ENCODE measurements at regions not wholly inside any gene's neighbourhood (a gene's known extent, or its start where the extent isn't known, plus 50 kb on each side); places are given as distances from the start of the nearest gene placed in this dataset.

DNA sequence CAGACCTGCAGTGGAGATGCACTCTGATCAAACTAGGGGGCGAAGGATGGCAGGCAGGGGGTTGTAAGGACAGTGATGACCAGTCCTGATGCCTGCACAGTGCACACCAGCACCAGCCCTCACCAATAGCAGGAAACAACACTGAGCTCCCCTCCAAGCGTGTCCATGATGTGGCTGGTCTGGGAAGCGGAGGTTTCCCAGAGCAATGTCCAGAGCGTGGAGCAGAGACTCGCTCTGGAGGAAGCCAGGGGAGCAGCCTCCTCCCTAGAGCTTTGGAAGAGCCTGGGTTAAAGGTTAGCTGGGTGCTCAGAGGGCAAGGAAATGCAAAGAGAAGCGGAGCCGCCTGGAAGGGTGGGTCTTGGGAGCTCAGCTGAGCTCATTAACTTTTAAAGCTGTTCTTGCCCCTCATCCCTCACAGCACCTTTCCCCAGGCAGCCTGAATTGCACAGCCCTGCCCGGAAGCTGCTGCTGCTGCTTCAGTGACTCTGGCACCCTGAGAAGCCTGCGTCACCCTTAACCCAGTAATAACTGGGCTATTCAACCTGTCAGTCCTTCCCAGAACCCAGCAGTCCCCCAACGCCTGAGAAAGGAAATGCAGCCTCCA is 162.2 kb upstream of the RAB4A start:
- DNase-seq (ENCODE audit: low read depth in 2 of 2): no peak

DNA sequence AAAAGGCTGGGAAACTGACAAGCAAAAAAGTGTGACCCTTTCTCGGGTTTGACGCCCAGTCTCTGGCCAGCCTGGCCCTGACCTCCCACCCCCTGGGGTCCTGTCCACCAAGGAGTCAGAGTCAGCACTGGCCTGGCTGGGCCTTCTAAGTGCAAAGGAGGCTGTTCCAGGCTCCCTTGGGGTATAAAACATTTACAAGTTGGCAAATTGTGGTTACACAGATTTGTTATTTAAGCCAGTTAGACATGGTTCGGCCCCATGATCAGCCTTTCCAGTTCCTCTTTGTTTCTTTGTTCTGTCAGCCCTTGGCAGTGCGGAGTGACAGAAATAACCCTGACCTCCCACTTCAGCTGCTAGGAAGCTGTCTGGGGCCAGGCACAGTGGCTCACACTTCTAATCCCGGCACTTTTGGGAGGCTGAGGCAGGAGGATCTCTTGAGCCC is 161.6 kb upstream of the RAB4A start:
- DNase-seq (ENCODE audit: low read depth in 2 of 2): no peak

- DNase-seq (ENCODE audit: low read depth in 2 of 2): no peak
These were observed 159.9 kb upstream of the RAB4A start for GRCh38 chr1:229110986-229111385.

DNA sequence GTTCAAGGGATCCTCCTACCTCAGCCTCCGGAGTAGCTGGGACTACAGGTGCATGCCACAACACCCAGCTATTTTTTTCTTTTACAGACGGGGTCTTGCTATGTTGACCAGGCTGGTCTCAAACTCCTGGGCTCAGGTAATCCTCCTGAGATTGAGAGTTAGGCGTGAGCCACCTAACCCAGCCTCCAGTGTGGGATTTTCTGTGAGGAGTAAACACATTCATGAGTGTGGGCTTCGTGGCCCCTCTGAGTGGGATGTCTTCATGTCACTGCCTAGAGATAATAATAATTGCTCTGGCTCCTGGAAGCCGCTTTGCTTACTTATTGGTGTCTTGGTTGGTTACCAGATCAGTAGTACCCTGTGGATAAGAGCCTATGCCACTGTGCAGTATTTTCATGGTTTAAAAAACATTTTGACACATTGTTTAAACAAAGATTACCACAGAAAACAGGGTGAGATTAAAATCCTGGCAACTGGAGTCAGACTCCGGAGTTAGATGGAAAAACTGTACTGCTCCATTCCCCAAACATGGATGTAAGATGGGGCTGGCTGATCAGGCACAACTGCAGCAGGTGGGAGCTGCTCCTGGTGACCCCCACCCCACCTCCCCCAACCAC is 159.1 kb upstream of the RAB4A start:
- DNase-seq (ENCODE audit: low read depth in 2 of 2): no peak

GRCh38 chr1:229112832-229113548 is 157.9 kb upstream of the RAB4A start:
- no peak for DNase-seq (ENCODE audit: low read depth in 2 of 2)

GRCh38 chr1:229114315-229114714 is 156.6 kb upstream of the RAB4A start:
- no peak for DNase-seq (ENCODE audit: low read depth in 2 of 2)

- DNase-seq (ENCODE audit: low read depth in 2 of 2): no peak
These were observed 156.0 kb upstream of the RAB4A start for GRCh38 chr1:229114850-229115365.

- DNase-seq (ENCODE audit: low read depth in 2 of 2): no peak
These were observed 154.8 kb upstream of the RAB4A start for GRCh38 chr1:229116114-229116513.

- no peak for DNase-seq (ENCODE audit: low read depth in 2 of 2)
These were observed 153.1 kb upstream of the RAB4A start for GRCh38 chr1:229117664-229118300.

DNA sequence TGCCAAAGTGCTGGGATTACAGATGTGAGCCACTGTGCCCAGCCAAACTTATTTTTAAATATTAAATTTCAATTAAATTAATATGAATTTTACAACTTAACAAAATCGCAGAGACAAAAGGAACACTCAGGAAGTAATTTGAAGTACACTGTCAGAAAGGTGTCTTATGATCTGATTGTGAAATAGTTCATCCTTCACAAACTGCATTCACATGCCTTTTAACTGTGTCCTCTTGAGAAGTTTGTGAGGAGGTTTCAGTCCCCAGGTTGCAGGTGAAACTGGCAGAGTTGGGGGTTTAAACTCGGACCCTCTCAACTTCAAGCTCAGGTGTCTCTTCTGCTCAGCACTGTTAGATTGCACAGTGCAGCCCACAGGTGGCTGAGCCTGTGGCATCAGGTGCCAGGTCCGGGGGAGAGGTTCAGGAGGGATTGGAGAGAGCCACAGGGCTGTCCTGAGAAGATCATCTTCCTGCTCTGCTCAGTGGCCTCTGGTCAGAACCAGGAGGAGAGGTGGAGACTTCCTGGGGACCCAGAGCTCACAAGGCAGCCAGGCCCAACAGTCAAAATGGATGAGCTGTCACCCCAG is 152.3 kb upstream of the RAB4A start:
- DNase-seq (ENCODE audit: low read depth in 2 of 2): no peak

DNA sequence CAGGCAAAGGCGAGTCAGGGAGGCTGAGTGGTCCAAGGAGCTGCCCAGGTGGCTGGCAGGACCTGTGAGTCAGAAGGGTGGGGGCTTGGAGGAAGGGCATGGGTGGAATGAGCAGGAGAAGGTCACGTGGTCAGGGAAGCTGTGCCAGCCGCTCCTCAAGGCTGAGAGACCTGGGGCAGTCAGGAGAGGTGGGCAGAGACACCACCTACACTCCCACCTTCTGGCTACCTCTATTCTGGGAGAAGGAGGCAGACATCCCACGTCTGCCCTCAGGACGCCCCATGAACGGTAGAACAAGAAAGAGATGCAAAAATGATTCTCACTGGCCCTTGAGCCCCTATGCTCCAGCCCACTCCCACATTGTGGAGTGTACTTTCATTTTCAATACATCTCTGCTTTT is 151.8 kb upstream of the RAB4A start:
- DNase-seq (ENCODE audit: low read depth in 2 of 2): no peak

DNA sequence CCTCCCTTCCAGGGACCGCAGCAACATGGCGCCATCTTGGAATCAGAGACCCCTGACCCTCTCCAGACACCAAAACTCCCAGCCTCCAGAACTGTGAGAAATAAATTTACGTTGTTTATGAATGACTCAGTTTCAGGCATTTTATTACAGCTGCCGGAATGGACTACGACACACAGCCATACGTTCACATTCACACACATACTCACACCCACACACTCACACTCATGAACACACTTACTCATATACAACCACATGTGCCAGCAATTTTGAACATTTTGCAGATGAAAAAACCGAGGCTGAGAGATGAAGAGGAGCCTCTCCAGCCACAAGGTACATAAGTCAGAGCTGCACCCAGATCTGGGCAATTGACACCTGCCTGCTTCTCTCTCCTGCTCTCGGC is 151.0 kb upstream of the RAB4A start:
- no peak for DNase-seq (ENCODE audit: low read depth in 2 of 2)

GRCh38 chr1:229121845-229122436 is 149.0 kb upstream of the RAB4A start:
- DNase-seq (ENCODE audit: low read depth in 2 of 2): no peak

DNA sequence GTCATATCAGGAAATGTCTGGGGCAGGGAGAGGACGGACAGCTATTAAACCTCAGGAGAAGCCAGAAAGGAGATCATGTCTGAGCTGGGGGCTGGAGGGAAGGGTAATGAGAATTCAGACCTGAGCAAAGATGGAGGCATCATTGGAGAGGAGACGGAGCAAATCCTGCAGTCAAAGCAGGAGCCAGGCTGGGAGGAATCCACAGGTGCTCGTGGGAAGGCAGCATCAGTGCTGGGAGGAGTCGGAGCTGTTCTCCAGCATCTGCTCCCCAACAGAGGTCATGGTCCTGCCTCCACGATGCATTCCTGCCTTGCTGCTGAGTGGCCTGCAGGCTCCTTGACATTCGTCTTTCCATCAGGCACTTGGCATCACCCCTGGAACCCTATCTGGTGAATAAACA is 148.3 kb upstream of the RAB4A start:
- no peak for DNase-seq (ENCODE audit: low read depth in 2 of 2)

GRCh38 chr1:229124116-229124515 is 146.8 kb upstream of the RAB4A start:
- no peak for DNase-seq (ENCODE audit: low read depth in 2 of 2)

- no peak for DNase-seq (ENCODE audit: low read depth in 2 of 2)
These were observed 146.3 kb upstream of the RAB4A start for GRCh38 chr1:229124520-229125124.

- DNase-seq (ENCODE audit: low read depth in 2 of 2): no peak
These were observed 143.6 kb upstream of the RAB4A start for GRCh38 chr1:229127301-229127700.

GRCh38 chr1:229128066-229128608 is 142.8 kb upstream of the RAB4A start:
- no peak for DNase-seq (ENCODE audit: low read depth in 2 of 2)

GRCh38 chr1:229129301-229130027 is 141.4 kb upstream of the RAB4A start:
- no peak for DNase-seq (ENCODE audit: low read depth in 2 of 2)

- DNase-seq (ENCODE audit: low read depth in 2 of 2): no peak
These were observed 140.8 kb upstream of the RAB4A start for GRCh38 chr1:229130028-229130668.

Data from fibroblast of skin of left biceps (primary cell).